ENCODE measurements at regions not wholly inside any gene's neighbourhood (a gene's known extent, or its start where the extent isn't known, plus 50 kb on each side); places are given as distances from the start of the nearest gene placed in this dataset.
"Not testable (repeated sequence)": the region's sequence is repeated elsewhere in the genome, so short reads cannot be mapped to it uniquely, and the experiment has no call there.

- DNase-seq: no peak
Observed at GRCh38 chr4:29966386-29966785, 753.8 kb upstream of the PCDH7 start.

DNA sequence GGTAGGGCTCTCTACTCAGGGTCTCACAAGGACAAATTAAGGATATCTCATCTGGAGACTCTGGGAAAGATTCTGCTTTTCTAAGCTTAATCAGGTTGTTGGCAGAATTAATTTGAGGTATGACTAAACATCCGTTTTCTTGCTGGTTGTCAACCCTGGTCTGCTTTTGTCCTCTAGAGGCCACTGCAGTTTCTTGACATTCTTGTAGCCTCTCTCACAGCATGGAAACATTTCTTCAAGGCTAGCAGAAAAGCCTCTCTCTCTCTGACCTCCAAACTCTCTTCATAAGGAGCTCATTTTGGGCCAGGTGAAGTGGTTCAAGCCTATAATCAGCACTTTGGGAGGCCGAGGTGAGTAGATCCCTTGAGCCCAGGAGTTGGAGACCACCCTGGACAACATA lies 749.5 kb upstream of the PCDH7 start:
- DNase-seq: no peak

- no peak for DNase-seq
Observed at GRCh38 chr4:29972121-29972520, 748.0 kb upstream of the PCDH7 start.

- DNase-seq: no peak
Observed at GRCh38 chr4:29983890-29984289, 736.3 kb upstream of the PCDH7 start.

GRCh38 chr4:30001628-30002027 lies 718.5 kb upstream of the PCDH7 start:
- no peak for DNase-seq

DNA sequence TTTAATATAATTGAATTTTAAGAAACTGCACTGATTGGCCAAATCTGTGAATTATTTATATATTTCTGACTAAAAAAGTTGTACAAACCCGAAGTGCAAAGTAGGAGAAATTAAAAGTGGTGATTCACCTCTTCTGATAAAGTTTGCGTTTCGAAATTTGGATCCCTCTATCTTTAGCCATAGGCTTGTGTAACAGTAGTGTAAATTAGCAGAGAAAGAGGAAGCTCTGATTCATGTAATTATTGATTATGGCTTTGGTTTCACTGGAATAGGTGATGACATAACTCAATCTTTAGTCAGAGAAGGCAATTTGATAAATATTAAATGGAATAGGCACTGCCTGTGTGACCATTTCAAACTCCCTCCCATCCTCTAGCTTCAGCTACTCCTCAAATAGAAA lies 717.8 kb upstream of the PCDH7 start:
- no peak for DNase-seq

GRCh38 chr4:30005995-30006394 lies 714.2 kb upstream of the PCDH7 start:
- DNase-seq: no peak

- no peak for DNase-seq
Observed at GRCh38 chr4:30024526-30024925, 695.6 kb upstream of the PCDH7 start.

DNA sequence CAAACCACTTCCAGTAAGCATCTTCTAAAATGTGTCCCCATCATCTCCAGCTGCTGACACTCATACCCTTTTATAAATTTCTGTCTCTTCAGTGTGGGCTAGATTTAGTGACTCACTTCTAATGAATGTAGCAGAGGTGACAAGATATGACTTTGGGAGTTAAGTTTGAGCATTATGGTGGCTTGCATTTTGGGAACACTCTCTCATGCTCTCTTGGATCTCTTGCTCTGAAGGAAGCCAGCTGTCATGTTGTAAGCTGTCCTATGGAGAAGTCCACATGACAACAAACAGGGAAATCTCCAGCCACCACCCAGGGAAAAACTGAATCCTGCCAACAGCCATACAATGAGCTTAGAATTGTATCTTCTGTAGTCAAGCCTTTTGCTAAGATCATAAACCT lies 691.3 kb upstream of the PCDH7 start:
- DNase-seq: no peak

DNA sequence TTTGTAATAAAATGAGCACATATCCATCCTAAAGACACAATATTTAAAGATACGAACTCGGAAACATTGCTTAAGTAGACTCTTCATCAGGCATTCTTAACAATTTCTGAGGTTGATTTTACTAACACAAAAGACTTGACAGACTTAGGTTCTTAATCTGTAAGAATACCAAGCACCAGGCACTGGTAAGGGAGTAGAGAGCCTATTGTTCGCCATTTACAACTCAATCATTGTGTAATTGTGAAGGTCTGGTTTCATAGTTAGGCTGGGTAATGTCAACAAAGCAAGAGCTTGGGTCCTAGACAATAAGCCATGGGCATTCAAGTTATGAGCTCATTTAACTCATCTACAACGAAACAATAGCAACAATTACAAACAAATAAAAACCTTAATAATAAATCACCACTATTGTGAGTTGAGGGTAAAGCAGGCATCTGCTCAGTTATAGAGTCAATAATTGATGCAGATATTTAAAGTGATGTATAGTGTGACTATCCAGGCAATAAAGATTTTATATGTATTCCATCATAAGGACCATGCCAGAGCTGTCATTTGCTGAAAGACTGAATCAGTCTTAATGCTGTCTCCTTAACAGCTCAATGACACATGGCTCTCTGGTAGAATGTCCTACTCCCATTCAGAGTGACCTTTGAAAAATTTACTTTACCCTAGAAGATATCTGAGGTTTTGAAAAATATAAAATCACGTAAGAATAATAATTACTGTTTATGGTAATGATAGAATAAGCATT lies 664.0 kb upstream of the PCDH7 start:
- no peak for DNase-seq

DNA sequence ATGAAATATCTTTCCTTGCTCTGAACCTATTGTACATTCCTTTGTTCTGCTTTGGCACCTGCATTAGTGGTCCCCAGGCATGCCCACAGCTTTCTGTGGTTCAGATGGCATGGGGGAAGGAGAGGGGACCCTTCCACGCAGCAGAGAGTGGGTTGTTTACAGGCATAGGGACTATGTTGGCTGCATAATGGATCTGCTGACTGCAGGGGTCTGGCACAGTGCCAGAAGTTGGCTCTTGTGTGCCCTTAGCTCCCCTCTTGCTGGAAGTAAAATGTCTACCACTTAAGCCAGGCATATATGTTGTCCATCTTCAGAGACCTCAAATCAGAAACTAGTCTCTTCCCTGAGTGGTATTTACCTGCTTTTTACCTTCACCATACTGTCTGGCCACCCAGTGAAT lies 651.9 kb upstream of the PCDH7 start:
- no peak for DNase-seq

- DNase-seq: no peak
Observed at GRCh38 chr4:30073011-30073710, 647.0 kb upstream of the PCDH7 start.

DNA sequence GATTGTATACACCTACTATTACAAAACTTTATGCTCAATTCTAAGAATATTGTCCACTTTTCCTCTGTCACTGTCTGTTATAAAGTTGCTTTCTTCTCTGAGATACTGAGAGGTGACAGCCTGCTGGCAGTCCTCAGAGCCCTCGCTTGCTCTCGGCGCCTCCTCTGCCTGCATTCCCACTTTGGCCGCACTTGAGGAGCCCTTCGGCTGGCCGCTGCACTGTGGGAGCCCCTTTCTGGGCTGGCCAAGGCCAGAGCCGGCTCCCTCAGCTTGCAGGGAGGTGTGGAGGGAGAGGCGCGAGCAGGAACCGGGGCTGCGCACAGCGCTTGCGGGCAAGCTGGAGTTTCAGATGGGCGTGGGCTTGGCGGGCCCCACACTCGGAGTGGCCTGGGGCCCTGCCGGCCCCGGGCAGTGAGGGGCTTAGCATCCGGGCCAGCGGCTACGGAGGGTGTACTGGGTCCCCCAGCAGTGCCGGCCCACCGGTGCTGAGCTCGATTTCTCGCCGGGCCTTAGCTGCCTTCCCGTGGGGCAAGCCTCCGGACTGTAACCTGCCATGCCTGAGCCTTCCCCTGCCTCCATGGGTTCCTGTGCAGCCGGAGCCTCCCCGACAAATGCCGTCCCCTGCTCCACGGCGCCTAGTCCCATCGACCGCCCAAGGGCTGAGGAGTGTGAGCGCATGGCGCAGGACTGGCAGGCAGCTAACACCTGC lies 627.6 kb upstream of the PCDH7 start:
- DNase-seq: not testable (repeated sequence)

GRCh38 chr4:30094887-30095286 lies 625.3 kb upstream of the PCDH7 start:
- DNase-seq: no peak

GRCh38 chr4:30103455-30103854 lies 616.7 kb upstream of the PCDH7 start:
- DNase-seq: no peak

DNA sequence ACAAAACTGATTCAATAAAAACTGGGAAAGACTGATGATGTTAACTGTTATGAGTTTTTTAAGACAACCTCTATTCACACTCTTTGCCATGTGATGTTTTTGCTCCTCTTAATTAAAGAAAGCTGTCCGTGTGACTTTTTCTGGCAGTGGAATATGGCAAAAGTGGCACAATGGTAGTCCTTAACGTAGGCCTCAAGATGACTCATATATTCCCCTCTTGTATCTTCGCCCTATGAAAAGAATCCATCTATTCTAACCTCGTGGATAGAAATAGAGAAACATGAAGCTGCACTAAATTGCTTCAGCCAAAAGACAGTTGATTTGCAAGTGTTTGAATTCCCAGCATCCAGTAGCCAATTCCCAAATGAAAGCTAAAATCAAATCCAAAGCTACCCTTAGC lies 603.8 kb upstream of the PCDH7 start:
- DNase-seq: no peak

DNA sequence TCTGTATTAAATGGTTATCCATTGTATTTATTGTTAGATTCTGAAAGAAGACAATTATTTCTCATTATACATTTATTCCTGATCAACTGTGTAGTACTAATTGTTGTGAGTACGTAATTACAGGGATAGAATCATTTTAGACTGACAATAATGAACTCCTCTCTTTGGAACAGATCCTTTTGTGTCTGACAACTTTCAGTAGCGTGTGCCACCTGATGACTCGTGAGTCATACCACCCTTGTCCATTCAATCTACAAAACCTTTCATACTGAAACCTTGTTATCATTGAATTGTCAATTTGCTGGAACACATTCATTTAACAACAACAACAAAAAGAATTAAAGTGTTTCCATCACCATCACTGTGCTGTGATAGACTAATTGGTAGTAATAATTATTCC lies 602.7 kb upstream of the PCDH7 start:
- DNase-seq: no peak

GRCh38 chr4:30122711-30123110 lies 597.5 kb upstream of the PCDH7 start:
- no peak for DNase-seq

GRCh38 chr4:30124621-30125020 lies 595.5 kb upstream of the PCDH7 start:
- DNase-seq: not testable (repeated sequence)

DNA sequence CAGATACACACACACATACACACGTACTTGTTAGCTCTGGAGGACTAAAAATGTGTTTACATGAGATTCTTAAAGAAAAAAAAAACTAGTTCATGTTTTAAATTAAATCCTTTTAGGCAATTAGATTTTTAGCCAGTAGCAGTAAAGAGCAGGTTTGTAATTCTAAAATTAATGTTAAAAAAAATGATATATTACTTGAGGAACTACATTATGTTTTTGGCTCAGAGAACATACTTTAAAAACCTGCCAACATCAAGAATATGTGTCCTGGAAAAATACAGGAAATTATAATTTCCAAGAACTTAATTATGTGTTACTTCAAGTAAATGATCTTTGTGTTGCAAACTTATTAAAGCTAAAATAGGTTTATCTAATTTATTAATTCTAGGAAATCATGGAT lies 594.3 kb upstream of the PCDH7 start:
- DNase-seq: no peak

GRCh38 chr4:30126351-30126750 lies 593.8 kb upstream of the PCDH7 start:
- no peak for DNase-seq

GRCh38 chr4:30148828-30149227 lies 571.3 kb upstream of the PCDH7 start:
- DNase-seq: not testable (repeated sequence)

- not testable (repeated sequence) for DNase-seq
Observed at GRCh38 chr4:30149539-30149938, 570.6 kb upstream of the PCDH7 start.

DNA sequence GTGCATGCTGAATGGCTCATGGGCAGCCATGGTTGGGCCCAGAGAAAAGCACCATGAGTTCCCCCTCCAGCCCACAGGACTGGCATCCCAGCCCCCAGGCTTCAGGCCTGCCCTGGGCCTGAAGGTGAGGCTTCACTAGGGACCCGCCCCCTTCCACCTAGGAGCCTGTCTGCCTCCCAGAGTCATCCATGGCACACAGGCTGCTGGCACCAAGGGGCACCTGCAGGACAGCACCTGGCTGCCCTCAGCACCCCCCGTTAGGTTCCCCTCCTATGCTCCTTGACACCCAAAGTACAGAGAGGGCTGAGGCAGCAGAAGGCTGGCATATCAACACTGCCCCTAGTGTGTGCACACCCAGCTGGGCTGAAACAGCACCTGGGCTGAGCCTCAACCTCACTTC lies 566.7 kb upstream of the PCDH7 start:
- no peak for DNase-seq
